ENCODE measurements at regions not wholly inside any gene's neighbourhood (a gene's known extent, or its start where the extent isn't known, plus 50 kb on each side); places are given as distances from the start of the nearest gene placed in this dataset.

DNA sequence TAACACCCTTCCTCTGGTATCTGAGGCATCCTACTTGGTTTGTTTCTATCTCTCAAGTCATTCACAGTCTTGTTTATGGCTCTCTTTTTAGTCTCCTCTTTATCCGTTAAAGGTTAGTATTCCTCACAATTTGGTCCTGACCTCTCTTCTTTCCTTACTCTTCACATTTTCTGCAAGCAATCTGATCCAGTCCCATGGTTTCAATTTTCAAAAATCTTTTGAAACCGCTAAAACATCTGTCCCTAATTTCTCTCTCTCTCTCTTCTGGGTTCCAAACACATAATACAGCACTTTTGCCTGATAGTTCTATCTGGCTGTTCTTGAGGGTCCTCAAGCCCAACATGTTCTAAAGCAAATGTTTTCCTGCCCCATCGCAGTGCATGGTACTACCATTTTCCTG lies 149.0 kb downstream of the SERPINI1 start:
- no peak for TF ChIP-seq POLR2AphosphoS5 (IDR thresholded peaks at IDR 0.05; ENCODE audit: insufficient read depth, low read depth, low read length)
- TF ChIP-seq CTCF (IDR thresholded peaks at IDR 0.05; ENCODE audit: extremely low read depth in 1 of 2, insufficient read depth in 1 of 2, low read depth in 1 of 2, low read length in 2 of 2), result no peak
- TF ChIP-seq EZH2 (IDR thresholded peaks at IDR 0.05; ENCODE audit: borderline replicate concordance, low read depth, low read length, severe bottlenecking), result no peak
- TF ChIP-seq MAX (IDR thresholded peaks at IDR 0.05; ENCODE audit: insufficient read depth, insufficient read length), result no peak
- TF ChIP-seq JUN (IDR thresholded peaks at IDR 0.05; ENCODE audit: borderline replicate concordance, insufficient read depth, insufficient read length, low read depth), result no peak
- TF ChIP-seq POLR2A (IDR thresholded peaks at IDR 0.05; ENCODE audit: low read depth, low read length), result no peak
- TF ChIP-seq MYC (IDR thresholded peaks at IDR 0.05; ENCODE audit: low read depth, low read length), result no peak
- TF ChIP-seq FOS (IDR thresholded peaks at IDR 0.05; ENCODE audit: borderline replicate concordance, insufficient read depth, low read length), result no peak

Measured in endothelial cell of umbilical vein (primary cell).